GM19328 (cell line): ENCODE measurements at regions not wholly inside any gene's neighbourhood (a gene's known extent, or its start where the extent isn't known, plus 50 kb on each side); places are given as distances from the start of the nearest gene placed in this dataset.
"Not testable (repeated sequence)": the region's sequence is repeated elsewhere in the genome, so short reads cannot be mapped to it uniquely, and the experiment has no call there.

Experiments used
- ATAC-seq: cut with Tn5 transposase; IDR thresholded peaks from one replicate; pipeline ENCODE4 v1.9.1; 2021; ENCODE audit warnings: mild to moderate bottlenecking, moderate library complexity; ENCODE audit not compliant: unreplicated experiment

DNA sequence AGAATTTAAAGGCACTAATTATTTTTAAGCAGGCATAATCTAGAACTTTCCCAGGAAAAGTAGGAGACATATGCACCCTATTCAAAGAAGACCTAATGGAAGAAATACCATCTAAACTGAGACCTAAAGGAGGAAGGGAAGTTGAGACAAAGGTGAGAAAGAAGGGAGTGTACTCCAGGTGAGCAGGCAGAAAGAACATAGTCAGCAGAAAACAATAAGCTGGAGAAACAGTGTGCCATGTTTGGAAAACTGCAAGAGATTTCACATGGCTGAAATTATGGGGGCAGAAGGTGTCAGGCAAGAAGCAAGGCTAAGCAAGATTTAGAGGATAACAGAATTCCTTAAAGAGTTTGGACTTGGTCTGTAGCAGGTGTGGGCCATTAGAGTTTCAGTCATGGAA, 167.0 kb upstream of the USP25 start:
- no peak for ATAC-seq

DNA sequence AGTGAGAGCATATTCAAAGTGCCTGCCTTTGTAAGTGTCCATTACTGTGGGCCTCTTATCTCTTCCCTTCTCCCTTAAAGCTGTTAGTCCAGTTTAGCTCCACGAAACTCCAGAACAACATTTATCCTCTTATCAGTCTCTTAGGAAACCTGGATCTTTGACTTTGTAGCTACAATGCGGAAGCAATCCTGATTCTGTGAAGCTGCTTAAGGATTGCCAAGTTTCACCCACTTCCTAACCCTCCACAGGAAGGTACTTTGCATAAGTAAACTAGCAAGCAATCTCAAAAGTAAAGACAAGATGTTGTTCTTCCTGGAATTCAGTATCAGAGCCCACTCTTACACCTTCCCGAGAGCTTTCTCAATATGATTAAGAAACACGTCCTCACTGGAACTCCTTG, 164.9 kb upstream of the USP25 start:
- no peak for ATAC-seq

GRCh38 chr21:15566703-15567102, 163.1 kb upstream of the USP25 start:
- no peak for ATAC-seq

- ATAC-seq: no peak
These were observed 162.6 kb upstream of the USP25 start for GRCh38 chr21:15567191-15567590.

DNA sequence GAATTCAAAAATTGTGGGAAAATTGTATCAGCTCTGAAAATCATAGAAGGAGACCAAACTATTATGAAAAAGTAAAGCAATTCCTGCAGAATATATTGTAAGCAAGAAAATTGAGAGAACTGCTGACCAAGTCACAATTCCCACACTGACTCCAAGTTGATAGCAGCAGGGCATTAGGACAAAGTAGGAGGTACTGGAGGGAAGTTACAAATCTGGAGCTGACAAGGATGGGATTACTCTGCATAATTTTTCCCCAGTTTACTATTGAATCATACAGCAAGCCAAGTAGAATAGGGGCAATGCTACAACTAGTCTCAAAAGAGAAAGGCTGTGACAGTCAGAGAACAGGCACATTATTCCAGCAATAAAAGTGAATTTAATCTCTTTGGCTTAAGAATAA, 161.3 kb upstream of the USP25 start:
- ATAC-seq: no peak

GRCh38 chr21:15586752-15587427, 142.9 kb upstream of the USP25 start:
- ATAC-seq: no peak

DNA sequence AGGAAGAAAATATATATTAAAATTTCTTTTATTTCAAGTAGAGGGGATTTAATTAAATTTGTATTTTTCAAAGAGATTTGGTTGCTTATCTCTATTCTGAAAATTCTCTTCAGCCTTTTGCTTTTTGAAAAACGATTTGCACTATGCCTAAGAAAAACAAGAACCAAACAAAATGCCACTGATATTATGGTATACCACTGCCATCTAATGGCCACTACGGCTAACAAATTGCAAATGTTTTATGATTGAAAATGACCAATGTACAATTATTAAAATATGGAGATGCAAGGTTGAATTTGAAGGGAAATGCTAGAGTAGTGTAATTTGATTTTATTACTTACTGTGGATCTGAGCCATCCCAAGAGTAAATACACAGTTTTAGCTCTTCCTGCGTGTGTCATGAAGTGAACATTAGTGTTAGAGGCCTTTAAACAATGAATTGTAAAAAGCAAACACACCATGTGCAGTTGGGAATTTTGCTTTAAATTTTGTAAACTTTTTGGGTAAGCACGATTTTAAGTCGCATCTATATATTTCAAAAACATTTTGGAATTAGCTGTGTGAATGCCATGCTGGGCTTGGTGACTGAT, 137.4 kb upstream of the USP25 start:
- no peak for ATAC-seq

DNA sequence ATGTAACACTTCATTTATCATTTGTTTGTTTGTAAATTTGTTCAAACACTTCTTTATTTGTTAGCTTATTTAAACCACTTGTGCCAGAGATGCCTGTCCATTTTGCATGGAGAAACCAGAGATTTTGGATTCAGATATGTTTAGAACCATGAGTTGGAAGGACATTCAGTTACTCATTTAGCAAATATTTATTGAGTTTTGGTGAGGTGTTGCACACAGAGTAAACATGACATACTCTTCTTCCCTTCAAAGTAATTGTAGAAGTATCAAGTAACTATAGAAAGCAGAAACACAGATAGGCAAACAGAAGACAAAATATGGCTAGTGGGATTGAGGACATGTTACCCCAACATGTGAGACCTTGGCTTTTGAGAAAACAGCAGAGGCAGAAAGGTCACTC, 136.8 kb upstream of the USP25 start:
- no peak for ATAC-seq

GRCh38 chr21:15601390-15601789, 128.4 kb upstream of the USP25 start:
- no peak for ATAC-seq

- no peak for ATAC-seq
These were observed 125.4 kb upstream of the USP25 start for GRCh38 chr21:15604413-15604812.

- no peak for ATAC-seq
These were observed 115.0 kb upstream of the USP25 start for GRCh38 chr21:15614766-15615165.

DNA sequence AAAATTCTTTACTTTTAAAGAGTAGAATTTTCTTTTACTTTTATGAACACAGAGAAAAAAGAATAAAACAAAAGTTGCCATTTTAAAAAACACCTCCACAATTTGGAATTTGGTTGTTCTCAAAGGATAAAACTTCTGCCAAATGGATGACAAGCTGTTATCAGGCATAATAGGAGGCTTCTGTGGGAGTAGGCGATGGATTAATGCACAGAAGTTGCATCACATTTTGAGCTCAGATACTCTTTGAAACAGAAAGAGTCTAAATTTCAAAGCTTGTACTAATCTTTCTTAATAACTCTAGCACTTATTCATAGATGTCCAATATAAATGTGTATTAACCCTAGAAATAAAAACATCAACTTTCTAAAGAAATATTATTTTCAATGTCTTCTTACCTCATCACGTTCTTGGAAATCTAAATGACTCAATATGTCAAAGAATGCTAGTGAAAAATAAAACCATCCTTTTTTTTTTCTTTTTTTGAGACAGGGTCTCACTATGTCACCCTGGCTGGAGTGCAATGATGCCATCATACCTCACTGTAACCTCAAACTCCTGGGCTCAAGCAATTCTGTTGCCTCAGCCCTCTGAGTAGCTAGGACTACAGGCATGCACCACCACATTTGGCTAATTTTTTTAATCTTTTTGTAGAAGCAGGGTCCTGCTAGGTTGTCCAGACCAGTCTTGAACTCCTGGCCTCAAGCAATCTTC, 112.8 kb upstream of the USP25 start:
- ATAC-seq: no peak

DNA sequence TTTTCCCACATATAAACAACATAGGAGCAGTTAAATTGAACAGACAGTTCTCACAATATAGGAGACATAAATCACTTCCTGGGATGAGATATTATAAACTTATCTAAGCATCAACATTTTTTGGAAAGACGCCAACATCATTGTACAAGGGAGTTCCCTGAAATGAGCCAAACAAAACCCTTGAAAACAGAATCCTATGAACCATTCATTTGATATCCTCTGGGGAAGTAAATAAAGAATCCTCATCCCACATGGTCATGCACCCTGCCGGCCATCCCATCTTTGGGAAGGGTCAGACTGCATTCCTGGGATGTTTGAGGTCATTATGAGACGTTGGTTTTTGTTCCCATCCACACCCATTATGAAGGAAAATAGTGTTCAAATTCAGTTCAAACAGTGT, 111.8 kb upstream of the USP25 start:
- ATAC-seq: no peak

- ATAC-seq: no peak
These were observed 108.9 kb upstream of the USP25 start for GRCh38 chr21:15620892-15621291.

DNA sequence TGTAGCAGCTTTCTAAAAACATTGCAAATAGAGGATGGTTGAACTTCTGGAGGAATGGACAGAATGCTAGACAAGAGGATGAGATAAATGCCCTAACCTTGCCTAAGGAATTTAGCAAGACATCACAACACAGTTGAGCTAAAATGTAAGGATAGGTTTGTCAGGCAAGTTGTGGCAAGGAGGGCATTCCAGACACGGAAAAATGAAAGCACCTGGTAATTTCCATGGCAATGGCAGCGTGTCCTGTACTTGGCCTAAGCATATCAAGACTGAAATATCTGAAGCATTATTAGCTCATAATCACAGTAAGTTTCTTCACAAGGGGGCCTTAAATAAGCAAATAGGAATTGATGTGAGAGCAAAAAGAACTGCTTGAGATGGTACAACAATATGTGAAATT, 105.1 kb upstream of the USP25 start:
- no peak for ATAC-seq

DNA sequence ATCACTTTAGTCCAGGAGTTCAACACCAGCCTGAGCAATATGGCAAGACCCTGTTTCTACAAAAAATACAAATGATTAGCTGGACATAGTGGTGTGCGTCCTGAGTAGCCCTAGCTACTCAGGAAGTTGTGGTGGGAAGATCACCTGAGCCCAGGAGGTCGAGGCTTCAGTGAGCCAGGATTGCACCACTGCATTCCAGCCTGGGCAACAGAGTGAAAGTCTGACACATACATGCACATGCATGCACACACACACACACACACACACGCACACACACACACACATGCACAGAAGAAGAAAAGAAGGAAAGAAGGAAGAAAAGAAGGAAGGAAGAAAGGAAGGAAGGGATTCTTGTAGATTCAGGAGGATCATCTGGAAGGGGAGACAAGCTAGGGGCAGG, 104.4 kb upstream of the USP25 start:
- ATAC-seq: no peak

- ATAC-seq: no peak
These were observed 103.8 kb upstream of the USP25 start for GRCh38 chr21:15626031-15626430.

DNA sequence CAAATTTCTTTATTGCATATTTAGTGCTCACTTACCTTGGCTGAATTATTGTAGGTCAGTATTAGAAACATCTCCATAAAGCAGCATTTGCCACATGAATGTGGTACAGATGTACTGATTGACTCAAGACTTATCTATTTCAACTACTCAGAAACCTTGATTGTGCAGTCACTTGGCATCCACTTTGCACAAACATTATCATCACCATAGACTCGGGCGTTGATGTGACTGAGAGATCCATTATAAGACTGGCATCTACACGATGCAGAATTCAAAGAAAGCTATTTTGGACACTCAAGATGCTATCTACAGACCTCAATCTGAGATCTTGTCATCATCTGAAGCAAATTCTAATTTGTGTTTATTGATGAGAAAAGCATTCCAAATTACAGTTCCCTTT, 102.8 kb upstream of the USP25 start:
- ATAC-seq: no peak

GRCh38 chr21:15627823-15628222, 102.0 kb upstream of the USP25 start:
- no peak for ATAC-seq

DNA sequence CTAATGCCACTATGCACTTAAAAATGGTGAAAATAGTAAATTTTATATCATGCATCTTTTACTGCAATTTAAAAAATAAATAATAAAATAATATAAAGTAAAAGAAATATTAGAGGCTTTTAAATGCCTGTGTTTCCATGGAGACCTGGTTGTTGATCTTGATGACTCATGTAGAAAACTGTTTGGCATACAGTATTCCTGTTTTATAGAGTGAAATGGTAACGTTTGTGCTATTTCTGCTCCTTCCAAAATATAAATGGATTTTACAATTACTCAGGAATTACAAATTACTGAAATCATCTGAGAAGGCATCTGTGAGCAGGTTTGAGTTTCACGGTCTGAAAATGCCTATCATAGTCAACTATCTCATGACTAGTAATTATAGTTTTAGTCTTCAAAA, 98.4 kb upstream of the USP25 start:
- no peak for ATAC-seq

GRCh38 chr21:15634541-15634940, 95.2 kb upstream of the USP25 start:
- ATAC-seq: not testable (repeated sequence)

DNA sequence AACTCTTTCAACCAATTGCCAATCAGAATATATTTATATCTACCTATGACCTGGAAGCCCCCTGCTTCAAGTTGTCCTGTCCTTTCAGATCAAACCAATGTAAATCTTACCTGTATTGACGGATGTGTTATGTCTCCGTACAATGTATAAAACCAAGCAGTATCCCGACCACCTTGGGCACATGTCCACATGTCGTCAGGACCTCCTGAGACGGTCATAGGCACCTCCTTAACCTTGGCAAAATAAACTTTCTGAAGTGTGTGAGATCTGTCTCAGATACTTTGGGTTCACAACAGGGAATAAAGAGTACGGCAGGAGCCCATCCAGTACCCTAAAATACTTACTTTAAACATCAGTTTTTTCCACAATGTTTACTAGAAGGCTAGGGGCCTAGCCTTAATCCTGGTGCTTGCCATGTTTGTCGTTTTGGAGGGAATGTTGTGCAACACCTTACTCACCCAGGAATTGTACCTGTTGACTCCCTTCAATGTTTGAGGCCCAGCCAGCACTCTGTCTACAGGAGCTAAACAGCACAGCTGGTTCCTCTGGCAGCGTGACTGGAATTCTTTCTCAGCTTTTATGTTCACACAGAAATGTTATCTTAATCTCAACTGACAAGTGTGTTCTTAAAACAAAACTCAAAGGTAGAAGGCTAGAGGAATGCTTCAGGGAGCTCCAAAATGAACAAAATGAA, 90.8 kb upstream of the USP25 start:
- no peak for ATAC-seq
